Hepatocyte (in vitro differentiated cells): ENCODE measurements at regions not wholly inside any gene's neighbourhood (a gene's known extent, or its start where the extent isn't known, plus 50 kb on each side); places are given as distances from the start of the nearest gene placed in this dataset.

Source experiments
- DNase-seq: peaks from one replicate; pipeline ENCODE4 v3.0.0-alpha.2; 2016; ENCODE audit warnings: low spot score
- H2AFZ ChIP-seq: fragments of 200-600 bp; sonication (generic); 2 replicates; pipeline ENCODE4 v1.6.0; 2016; ENCODE audit warnings: antibody characterized with exemption, mild to moderate bottlenecking
- H3K27ac ChIP-seq: fragments of 200-600 bp; sonication (generic); 2 replicates; pipeline ENCODE4 v1.5.1; 2016; ENCODE audit warnings: mild to moderate bottlenecking
- H3K27me3 ChIP-seq: fragments of 200-600 bp; sonication (generic); 2 replicates; pipeline ENCODE4 v1.6.1; 2016
- H3K36me3 ChIP-seq: fragments of 200-600 bp; sonication (generic); replicated peaks from 2 replicates; pipeline ENCODE4 v1.5.1; 2016; ENCODE audit warnings: low read depth; ENCODE audit not compliant: insufficient read depth
- H3K4me1 ChIP-seq: fragments of 200-600 bp; sonication (generic); 2 replicates; pipeline ENCODE4 v1.5.1; 2016; ENCODE audit warnings: mild to moderate bottlenecking, moderate library complexity; ENCODE audit not compliant: insufficient read depth
- H3K4me2 ChIP-seq: fragments of 200-600 bp; sonication (generic); 2 replicates; pipeline ENCODE4 v1.6.0; 2016
- H3K4me3 ChIP-seq: fragments of 200-600 bp; sonication (generic); 2 replicates; pipeline ENCODE4 v1.5.1; 2016; ENCODE audit warnings: mild to moderate bottlenecking
- H3K79me2 ChIP-seq: fragments of 200-600 bp; sonication (generic); 2 replicates; pipeline ENCODE4 v1.6.0; 2017; ENCODE audit warnings: mild to moderate bottlenecking
- H3K9me2 ChIP-seq: fragments of 200-600 bp; sonication (generic); replicated peaks from 2 replicates; pipeline ENCODE4 v1.6.0; 2017; ENCODE audit warnings: mild to moderate bottlenecking; ENCODE audit not compliant: insufficient read depth
- H3K9me3 ChIP-seq: fragments of 200-600 bp; sonication (generic); 2 replicates; pipeline ENCODE4 v1.5.1; 2016; ENCODE audit warnings: low read depth, mild to moderate bottlenecking
- H4K20me1 ChIP-seq: fragments of 200-600 bp; sonication (generic); 2 replicates; pipeline ENCODE4 v1.6.0; 2016; ENCODE audit warnings: mild to moderate bottlenecking; ENCODE audit not compliant: insufficient read depth, poor library complexity, severe bottlenecking
- EZH2 ChIP-seq: fragments of 200-600 bp; sonication (generic); IDR thresholded peaks from 2 replicates; pipeline ENCODE4 v1.6.1; 2016; ENCODE audit warnings: antibody characterized with exemption, mild to moderate bottlenecking, borderline replicate concordance
- EZH2phosphoT487 ChIP-seq: fragments of 200-600 bp; sonication (generic); IDR thresholded peaks from one replicate; pipeline ENCODE4 v1.6.1; 2018; ENCODE audit warnings: antibody characterized with exemption, mild to moderate bottlenecking, low read depth, moderate library complexity; ENCODE audit not compliant: unreplicated experiment, severe bottlenecking
- WGBS: methylation state at CpG from one replicate; pipeline ENCODE4 v1.1.6; 2016; ENCODE audit warnings: low lambda C conversion rate; ENCODE audit errors: missing lambda C conversion rate; 5-methylcytosine and 5-hydroxymethylcytosine counted together
- TF ChIP-seq, protein P1 (sequence below): fragments of 200-600 bp; sonication (generic); IDR thresholded peaks from 2 replicates; pipeline ENCODE4 v1.5.1; 2016; ENCODE audit warnings: antibody characterized with exemption, mild to moderate bottlenecking; ENCODE audit not compliant: poor library complexity

GRCh38 chr4:180060159-180060889 is 2182.9 kb upstream of the TENM3 start:
- Histone ChIP-seq H3K27ac (no peak overlapping the region), H3K9me3 (no peaks in the 10 kb centered on the region), H4K20me1 (no peaks in the 10 kb centered on the region), H3K36me3 (no peaks in the 10 kb centered on the region), H3K4me1 (no peaks in the 10 kb centered on the region), H3K9me2 (no peaks in the 10 kb centered on the region), H3K79me2 (no peaks in the 10 kb centered on the region), H3K4me3 (no peak overlapping the region), H3K4me2 (peak overlapping the region; percentile 97), H2AFZ (no peak overlapping the region), H3K27me3 (peaks cover 32% of the 10 kb centered on the region)
- DNase-seq: peak; percentile 37
- TF ChIP-seq, protein P1, sequence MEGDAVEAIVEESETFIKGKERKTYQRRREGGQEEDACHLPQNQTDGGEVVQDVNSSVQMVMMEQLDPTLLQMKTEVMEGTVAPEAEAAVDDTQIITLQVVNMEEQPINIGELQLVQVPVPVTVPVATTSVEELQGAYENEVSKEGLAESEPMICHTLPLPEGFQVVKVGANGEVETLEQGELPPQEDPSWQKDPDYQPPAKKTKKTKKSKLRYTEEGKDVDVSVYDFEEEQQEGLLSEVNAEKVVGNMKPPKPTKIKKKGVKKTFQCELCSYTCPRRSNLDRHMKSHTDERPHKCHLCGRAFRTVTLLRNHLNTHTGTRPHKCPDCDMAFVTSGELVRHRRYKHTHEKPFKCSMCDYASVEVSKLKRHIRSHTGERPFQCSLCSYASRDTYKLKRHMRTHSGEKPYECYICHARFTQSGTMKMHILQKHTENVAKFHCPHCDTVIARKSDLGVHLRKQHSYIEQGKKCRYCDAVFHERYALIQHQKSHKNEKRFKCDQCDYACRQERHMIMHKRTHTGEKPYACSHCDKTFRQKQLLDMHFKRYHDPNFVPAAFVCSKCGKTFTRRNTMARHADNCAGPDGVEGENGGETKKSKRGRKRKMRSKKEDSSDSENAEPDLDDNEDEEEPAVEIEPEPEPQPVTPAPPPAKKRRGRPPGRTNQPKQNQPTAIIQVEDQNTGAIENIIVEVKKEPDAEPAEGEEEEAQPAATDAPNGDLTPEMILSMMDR: peak; percentile 51
- no peak for TF ChIP-seq EZH2
- 29% methylated on average over 6 of the region's 6 CpGs for WGBS

GRCh38 chr4:180081072-180081471 is 2162.1 kb upstream of the TENM3 start:
- Histone ChIP-seq H2AFZ (no peak overlapping the region), H3K27ac (no peak overlapping the region), H3K9me2 (no peaks in the 10 kb centered on the region), H3K4me1 (no peaks in the 10 kb centered on the region), H3K36me3 (no peaks in the 10 kb centered on the region), H3K9me3 (no peaks in the 10 kb centered on the region), H4K20me1 (no peaks in the 10 kb centered on the region), H3K79me2 (no peaks in the 10 kb centered on the region), H3K4me2 (peak overlapping the region; percentile 40), H3K27me3 (no peaks in the 10 kb centered on the region), H3K4me3 (no peak overlapping the region)
- TF ChIP-seq EZH2 (no peak), EZH2phosphoT487 (no peak)
- TF ChIP-seq, protein P1: no peak
- DNase-seq: peak; percentile 26
- 40% methylated on average over 2 of the region's 2 CpGs for WGBS

DNA sequence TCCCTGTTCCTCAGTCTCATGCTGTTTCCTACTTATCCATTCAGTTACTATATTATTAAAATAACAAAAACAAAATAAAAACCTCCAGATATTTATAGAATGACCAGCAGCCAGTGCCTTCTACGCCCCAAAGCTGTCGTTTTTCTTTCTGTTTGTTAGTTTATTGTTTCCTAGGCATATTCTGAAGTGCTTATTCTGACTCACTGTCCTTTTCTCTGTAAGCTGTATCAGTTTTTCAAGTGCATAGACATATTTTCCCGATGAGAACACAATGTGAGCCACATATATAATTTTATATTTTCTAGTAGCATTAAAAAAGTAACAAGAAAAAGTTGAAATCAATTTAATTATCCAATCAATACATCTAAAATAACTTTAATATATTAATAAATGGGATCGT is 2158.6 kb upstream of the TENM3 start:
- 89% methylated on average over 4 of the region's 4 CpGs for WGBS
- TF ChIP-seq EZH2phosphoT487: no peak
- no peak for TF ChIP-seq EZH2
- TF ChIP-seq, protein P1: no peak
- Histone ChIP-seq H3K4me1 (no peaks in the 10 kb centered on the region), H3K36me3 (no peaks in the 10 kb centered on the region), H3K79me2 (no peaks in the 10 kb centered on the region), H3K4me3 (no peak overlapping the region), H3K9me2 (no peaks in the 10 kb centered on the region), H2AFZ (no peak overlapping the region), H3K27me3 (no peaks in the 10 kb centered on the region), H3K27ac (no peak overlapping the region), H3K4me2 (no peak overlapping the region), H3K9me3 (no peaks in the 10 kb centered on the region), H4K20me1 (no peaks in the 10 kb centered on the region)
- DNase-seq: no peak
